ENCODE measurements at regions not wholly inside any gene's neighbourhood (a gene's known extent, or its start where the extent isn't known, plus 50 kb on each side); places are given as distances from the start of the nearest gene placed in this dataset.
"Not testable (repeated sequence)": the region's sequence is repeated elsewhere in the genome, so short reads cannot be mapped to it uniquely, and the experiment has no call there.

DNA sequence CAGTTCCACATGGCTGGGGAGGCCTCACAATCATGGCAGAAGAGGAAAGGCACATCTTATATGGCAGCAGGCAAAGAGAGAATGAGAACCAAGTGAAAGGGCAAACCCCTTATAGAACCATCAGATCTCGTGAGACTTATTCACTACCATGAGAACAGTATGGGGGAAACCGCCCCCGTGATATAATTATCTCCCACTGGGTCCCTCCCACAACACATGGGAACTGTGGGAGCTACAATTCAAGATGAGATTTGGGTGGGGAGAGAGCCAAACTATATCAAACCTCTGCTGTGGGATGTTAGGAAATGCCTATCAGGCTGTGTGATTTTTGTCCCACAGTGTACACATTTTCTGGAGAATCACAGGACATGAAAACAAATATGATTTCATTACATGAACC, 415.8 kb downstream of the TSHZ3 start:
- not testable (repeated sequence) for DNase-seq

DNA sequence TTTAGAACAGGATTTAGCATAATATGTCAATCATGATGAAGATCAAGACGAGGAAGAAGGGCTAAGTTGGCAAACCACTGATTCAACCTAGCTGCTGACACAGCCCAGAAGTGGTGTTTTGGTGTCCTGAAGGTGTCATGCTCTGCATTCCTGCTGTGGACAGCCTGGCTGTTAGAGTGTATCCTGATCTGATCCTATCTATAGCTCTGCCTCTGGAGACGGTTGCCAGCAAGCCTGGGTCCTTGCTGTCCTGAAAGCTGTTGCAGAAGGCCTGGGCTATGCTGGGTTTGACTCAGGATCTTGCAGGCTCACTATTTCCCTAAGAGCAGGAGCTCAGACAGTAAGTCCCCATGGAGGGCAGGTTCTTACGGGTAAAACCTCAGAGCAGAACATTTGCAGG, 416.4 kb downstream of the TSHZ3 start:
- no peak for DNase-seq

DNA sequence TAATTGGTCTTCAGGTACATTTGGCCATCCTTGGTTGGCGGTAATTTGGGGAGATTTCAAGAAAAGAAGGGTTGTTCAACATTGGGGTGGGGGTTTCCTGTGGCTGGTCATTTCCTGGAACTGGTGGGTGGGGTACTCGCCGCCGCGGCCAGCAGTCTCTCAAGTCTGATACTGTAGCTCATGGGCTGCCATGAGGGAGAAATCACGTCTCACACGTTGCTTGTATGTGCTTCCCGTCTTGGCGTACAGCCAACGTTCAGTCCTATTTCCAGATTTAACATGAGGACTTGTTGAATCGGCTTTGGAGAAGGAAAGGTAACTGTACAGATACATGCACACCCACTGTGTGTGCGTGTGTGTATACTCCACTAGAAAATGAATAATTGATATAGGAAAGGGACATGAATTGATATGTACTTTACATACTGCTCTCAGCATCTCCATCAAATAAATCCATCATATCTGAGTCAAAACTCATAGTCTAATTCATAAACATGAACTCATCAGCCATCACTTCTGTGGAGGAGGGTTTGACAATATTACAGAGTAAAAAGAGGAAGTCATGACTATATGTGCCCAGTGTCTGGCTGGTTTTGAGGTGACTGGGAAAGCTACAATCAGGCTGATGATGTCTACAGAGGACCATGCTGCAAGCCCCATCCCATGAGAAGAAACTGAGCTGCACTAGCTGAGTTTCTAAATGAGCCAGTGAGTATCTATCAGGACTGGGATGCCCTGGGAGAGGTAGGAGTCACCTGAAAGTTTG, 418.1 kb downstream of the TSHZ3 start:
- DNase-seq = no peak

DNA sequence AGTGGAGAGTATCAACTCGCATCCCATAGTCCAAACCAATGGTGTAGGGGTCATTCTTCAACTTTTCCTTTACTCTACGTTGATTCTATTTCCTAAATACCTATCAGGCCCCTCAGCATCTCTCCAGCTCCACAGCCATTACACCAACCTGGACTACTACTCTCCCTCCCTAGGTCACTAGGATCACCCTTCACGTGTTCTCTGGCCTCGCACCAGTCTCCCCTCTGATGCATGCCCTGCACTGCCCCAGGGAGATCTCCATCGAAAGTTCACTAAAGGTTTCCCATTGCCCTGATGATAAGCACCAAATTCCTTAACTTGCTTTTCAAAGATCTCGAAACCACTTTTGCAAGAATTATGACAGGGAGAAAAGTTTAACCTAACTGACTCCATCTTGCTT, 421.5 kb downstream of the TSHZ3 start:
- DNase-seq = no peak

DNA sequence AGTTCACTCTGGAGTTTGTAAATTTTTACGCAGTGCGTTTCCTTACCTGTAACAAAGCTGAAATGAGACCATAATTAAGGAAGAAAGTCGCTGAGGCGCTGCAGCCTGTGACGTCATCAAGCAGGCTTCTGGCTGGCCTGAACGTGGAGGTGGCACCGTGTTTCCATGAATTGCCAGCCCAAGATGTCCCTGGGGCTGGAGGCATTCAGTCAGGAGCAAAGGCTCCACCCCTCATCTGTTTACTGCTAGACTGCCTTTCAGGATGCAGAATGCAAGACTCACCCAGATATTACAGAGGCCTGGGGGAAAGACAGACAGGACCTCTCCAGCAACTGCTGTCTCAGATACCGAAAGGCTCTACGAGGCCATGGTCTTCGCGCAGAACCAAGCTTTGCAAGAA, 424.6 kb downstream of the TSHZ3 start:
- DNase-seq = no peak

DNA sequence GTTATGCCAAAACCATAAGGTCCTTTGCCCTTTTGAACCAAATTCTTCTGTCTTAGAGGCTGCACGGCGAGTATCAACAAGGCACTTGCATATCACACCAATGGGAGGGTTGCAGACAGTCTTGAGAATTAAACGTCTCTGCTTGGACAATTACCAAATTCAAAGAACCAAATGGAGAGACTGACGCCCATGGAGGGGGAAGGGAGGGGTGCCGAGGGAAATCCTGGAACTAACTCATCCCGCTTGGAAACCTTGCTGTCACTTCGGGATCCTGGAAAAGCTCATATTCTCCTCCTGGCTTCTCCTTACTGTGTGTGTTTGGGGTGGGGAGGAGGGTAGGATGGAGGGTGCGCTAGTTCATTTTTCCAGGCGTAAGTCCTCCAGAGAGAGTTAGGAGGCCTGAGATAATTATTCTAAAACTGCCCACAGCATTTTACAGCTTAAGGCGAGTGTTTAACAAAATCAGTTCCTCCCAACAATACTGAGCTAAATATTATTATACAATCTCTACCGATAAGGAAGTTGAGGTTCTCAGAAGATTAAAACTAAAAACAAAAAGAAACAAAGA, 425.1 kb downstream of the TSHZ3 start:
- no peak for DNase-seq

DNA sequence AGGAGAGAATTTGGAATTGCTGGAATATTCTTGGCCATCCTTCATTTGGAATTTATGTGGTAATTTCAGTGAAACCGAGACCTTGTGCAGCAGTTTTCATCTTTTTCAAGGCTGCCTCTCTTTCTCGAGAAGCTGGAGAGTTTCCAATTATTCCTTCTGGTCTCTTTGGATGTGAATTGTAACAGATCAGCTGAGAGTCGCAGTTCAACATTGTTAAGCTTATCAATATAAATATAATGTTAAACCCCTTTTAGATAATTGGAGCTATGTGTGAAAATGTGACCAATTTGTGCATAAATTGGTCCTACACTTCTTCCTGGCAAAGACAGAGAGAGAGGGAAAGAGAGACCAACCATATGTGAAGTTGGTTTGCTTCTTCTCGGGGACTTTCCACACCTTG, 425.6 kb downstream of the TSHZ3 start:
- DNase-seq = no peak

DNA sequence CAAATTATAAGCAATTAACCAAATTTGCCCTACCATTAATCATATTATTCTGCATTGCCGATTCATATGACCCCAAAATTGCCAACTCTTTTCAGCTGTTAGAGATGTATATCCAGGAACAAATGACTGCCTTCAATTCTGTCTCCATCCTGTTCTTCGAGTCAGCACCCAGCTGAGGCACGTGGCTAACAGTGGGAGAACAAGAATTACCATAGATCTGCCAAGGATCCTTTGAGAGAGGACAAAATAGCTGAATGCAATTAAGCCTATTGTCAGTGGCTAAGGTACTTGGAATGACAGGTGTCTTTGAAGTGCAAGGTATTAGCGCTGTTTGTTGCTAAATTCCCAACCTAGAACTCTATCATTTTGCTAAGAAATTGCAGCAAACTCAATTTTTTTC, 426.1 kb downstream of the TSHZ3 start:
- no peak for DNase-seq

DNA sequence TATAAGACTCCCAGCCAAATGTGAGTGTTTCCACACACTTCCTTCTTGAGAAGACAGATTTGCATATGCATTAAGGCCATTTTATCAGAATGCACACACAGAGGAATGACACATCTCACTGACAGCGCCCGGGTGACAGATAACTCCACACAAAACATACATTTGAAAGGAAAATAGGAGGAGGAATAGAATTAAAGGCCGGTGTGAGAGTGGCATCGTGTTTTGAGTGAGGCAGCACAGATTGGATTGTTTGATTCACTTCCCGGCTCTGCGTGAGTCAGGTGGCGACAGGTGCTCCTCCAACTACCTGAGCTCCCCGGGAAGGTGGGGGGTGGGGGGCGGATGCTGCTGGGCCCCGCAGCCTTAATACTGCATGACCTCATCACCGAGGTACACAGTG, 429.0 kb downstream of the TSHZ3 start:
- DNase-seq = no peak

DNA sequence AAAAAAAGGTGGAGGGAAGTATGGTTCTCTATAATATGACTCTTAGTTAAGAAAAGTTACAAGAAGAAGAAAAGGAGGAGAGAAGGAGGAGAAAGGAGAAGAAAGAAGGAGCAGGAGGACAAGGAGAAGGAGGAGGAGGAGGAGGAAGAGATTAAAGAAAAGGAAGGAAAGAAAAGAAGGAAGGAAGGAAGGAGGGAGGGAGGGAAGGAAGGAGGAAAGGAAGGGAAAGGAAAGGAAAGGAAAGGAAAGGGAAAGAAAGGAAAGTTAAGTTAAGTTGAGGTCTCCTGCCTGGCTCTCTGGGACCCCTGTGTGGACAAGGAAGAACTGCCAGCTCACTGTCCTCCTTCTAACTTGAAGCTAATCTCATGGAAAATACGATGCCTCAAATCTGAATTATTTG, 429.5 kb downstream of the TSHZ3 start:
- DNase-seq = no peak

DNA sequence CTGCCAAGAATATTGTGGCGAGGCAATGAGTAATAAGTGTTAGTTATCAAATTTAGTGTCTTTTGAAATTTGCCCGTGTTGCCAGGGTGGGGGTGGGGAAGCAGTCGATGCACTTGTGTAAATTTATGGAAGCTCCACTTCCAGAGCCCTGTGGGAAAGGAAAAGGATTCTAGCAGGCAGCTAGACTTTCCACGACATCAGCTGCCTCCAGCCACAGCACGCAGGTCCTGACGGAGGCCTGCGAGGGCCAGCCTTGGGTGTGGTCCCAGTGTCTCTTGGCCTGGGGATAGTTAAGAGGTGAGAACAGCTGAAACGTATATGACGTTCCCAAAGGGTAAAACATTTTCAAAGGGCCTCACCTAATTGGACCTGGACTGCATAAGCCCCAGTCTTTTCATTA, 433.0 kb downstream of the TSHZ3 start:
- no peak for DNase-seq

DNA sequence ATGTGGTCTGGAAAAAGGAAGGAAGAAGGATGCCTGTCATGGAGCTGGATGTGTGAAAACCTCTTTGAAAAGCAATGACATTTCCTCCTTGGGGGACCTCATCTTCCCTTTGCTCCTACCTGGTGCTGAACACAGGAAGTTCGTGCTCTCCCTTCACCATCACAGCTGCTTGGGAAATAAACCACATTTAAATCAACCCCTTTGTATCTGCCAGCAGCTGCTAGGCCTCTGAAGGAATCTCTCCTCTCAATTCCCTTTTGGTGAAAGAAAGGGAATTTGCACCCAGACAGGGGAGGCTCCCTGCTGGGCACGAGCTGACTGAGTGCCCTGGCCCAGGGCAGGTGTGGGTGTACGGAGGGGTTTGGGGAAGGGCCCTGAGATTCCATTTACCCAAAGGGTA, 437.7 kb downstream of the TSHZ3 start:
- DNase-seq = no peak

DNA sequence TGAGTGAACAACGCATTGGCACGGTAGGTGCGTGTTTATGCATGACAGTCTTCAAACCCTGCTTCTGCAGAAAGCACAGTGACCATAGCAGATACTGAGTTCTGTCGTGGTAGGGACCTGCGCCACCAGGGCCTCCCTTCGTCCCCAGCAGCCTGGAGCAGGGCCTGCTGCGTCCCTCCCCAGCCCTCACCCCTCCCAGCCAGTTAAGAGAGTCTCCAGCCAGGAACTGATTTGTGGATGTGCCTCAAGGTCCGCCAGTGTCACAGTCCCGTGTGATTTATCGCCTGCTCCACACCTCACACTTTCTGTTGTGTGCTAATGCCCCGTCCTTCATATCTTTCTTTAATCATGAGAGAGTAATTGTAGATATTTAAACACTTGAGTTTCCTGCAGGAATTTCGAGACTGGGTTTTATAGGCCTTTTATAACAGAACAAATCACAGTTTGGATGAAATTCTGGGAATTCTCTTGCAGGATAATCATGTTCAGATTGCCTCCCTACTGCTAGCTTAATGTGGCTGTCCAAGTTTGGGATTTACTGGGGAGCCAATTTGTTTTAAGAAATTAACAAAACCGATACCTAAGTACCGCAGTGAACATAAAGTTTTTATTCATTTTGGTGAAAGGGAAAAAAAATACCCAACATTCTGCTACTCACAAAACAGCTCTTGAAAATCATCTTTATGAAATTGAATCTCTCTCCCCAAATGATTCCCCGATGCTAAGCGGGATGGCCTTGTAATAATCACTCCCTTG, 438.6 kb downstream of the TSHZ3 start:
- DNase-seq = no peak

DNA sequence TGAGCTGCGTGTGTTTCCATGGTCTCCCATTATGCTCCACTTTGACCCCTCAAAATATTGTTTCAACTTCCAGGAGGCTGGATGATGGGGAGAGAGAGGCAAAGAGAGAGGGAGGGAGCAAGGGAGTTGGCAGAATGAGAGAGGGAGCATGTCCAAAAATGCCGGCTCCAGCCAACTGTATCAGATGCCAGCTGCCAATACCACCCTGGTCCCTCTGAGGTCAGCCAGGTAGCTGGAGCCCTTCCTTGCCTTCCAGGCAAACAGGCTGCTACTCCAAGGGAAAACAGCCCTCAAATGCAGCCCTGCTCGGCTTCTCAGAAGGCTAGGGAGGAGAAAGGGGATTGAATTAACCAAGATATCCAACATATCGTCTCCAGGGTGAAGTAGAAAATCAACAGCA, 440.0 kb downstream of the TSHZ3 start:
- no peak for DNase-seq

DNA sequence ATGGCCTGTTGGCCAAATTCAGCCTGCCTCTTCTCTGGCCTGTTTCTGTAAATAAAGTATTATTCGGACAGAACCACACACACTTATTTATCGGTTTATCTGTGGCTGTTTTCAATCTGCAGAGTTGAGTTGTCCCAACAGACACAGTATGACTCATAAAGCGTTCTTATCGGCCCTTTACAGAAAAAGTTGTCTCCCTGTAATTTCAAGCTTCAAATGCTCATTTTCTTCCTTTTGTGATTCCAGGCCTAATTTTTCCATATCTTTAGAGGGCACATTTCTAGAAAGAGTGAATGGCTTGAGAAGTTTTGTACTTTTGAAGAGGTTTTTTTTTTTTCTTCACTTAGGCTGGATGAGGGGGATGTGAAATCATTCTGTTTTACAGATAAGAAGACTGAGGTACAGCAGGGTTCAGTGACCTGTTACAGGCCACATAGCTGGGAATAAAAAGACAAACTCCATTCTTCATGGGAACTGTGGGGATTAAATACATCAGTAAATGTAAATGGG, 440.9 kb downstream of the TSHZ3 start:
- no peak for DNase-seq

DNA sequence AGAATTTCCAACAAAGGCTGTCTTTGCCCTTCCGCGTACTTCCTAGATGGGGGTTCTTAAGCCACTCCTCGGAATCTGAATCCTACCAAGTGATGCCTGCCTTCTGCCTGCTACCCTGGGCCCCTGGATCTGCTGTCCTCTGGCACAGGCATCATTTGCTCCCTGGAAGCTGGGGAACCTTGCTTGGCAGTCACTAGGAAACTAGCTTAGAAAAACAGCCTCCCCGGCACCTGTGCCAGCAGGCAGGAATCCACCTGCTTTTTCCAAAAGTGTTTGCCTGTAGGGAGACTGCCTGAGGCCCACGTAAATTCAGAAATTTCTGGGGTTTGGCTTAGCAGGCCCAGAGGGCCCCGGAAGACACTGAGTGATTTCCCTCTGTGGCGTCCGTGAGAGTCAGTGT, 442.4 kb downstream of the TSHZ3 start:
- DNase-seq = no peak

DNA sequence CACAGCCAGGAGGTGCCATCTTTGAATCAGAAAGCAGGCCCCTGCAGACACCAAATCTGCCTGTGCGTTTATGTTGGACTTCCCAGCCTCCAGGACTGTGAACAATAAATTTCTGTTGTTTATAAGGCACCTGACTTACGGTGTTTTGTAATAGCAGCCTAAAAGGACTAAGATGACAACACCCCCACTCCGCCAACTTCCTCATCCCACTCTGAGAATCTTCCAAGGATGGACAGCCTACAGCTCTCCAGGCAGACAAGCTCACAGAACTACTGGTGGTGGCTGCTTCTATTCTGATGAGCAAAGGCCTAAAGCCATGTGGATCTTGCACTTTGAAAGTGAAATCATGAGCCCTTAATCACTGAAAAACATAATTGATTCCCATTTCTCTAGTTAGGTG, 449.2 kb downstream of the TSHZ3 start:
- no peak for DNase-seq

DNA sequence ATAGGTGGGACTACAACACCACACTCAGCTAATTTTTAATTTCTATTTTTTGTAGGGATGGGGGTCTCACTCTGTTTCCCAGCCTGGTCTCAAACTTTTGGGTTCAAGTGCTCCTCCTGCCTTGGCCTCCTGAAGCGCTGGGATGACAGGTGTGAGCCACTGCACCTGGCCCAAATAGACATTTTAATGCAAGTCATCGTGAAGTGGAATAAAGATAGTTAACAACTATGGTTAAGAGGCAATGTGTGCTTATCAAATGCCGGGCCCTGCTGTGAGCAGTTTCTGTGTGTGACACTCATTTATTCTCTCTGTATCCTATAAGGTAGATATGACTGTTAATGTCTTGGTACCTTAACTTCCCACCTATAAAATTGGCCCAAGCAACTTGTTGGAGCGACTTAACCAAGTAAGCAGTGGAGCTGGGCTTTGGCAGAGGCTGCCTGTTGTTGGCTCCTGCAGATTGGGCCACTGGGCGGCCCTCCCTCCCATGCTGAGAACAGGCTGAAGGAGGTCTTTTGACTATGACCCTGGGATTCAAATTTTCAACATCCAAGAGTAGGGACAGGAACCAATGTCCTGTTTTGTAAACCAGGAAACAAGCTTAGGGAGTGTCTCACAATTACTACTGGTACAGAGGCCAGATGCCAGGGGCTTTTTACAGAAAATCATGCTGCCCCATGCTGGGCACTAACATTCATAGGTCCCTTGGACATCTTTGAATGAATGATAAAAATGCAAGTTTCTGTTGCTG, 450.7 kb downstream of the TSHZ3 start:
- DNase-seq = no peak

DNA sequence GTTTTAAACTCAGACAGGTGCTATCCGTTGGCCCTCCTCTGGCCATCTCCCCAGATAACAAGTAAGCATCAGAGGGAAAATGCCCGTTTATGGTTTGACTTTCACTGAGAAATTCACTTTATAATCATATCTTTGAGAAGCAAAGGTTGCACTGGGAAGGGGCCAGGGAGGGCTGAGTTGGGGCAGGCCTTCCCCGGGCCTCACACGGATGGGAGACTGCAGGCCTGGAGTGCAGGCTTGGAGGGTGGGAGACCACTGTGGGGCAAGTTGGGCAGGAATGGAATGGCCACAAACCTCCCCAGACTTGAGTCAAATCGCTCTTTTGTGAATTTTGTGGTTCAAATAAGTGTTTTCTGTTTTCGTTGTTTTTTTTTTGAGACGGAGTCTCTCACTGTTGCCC, 451.7 kb downstream of the TSHZ3 start:
- DNase-seq = no peak

DNA sequence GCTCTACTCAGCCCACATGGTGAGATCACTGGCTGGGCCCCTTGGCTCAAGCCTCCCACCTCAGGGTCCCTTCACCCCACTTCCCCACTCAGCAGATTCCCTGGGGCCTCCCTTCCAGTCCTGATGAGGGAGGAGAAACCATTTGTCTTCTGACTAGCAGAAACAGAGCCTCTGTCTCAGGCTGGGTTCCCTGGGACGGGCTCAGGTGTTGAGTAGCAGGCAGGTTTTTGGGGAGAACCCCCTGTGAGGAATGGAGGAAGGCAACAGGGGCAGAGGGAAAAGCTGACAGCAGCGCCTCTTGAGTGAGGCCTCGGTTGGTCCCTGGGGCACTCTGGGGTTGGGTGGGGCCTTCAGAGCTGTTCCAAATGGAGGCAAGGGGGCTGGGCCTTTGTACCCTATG, 452.2 kb downstream of the TSHZ3 start:
- no peak for DNase-seq

DNA sequence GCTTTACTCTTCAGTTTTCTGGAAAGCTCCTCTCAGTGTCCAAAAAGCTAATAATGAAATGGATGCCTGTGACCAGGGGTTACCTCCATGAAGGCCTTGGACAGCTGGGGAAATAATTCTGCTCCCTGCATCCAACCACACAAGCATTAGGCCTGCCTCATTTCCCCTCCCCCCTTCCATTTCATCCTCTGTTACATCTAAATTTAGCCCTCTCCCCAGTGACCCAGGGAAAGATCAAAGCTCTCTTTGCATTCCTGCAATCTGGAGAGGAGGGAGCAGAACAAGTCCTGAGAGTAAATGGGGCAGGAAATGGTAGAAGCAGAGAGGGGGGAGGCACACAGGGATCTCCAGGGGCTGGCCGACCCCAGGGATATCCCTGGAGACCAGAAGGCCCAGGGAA, 452.7 kb downstream of the TSHZ3 start:
- no peak for DNase-seq

DNA sequence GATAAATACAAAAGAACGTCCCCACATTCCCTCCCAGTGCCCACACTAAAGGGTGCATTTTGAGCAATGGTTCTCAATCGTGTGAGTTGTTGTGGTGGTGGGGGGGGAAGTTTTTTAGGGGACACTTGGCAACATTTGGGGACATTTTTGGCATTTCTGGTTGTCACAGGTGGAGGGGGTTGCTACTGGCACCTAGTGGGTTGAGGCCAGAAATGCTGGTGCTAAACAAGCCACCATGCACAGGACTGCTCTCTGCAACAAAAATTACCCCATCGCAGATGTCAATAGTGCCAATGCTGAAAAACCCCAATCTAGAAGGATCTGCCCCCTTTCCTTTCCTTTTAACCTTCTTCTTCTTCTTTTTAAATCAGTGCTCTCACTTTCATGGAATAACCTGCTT, 453.3 kb downstream of the TSHZ3 start:
- no peak for DNase-seq

DNA sequence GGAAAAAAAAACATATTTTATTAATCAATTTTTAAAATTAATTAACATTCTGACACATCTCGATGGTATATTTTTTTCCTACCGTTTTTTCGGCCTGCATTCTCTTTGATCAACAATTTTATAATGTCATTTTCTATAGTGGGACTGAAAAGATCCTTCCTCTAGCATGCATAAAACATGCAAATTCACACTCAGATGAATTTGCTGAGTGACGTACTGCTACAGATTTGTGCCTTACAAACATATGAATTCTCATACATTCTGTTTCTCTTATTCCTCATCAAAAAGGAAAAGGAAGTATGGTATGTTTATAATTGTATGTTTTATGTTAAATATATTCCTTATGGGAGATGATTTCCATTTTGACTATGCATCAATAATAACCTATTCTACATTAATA, 458.2 kb downstream of the TSHZ3 start:
- no peak for DNase-seq
